HG03097 (cell line): ENCODE measurements at regions not wholly inside any gene's neighbourhood (a gene's known extent, or its start where the extent isn't known, plus 50 kb on each side); places are given as distances from the start of the nearest gene placed in this dataset.
A peak's percentile ranks its signal among the peaks of the same experiment; 100 is the strongest.
"Not testable (repeated sequence)": the region's sequence is repeated elsewhere in the genome, so short reads cannot be mapped to it uniquely, and the experiment has no call there.

ENCODE experiments used
- ATAC-seq: cut with Tn5 transposase; IDR thresholded peaks from one replicate; pipeline ENCODE4 v1.9.1; 2021; ENCODE audit not compliant: unreplicated experiment, low FRiP score

- not testable (repeated sequence) for ATAC-seq
Measured at GRCh38 chr10:46095943-46096342, 49.9 kb upstream of the MSMB start.

GRCh38 chr10:46096446-46096845, 50.4 kb upstream of the MSMB start:
- ATAC-seq: no peak

GRCh38 chr10:46096909-46097575, 51.0 kb upstream of the MSMB start:
- ATAC-seq: no peak

GRCh38 chr10:46097576-46098317, 51.7 kb upstream of the MSMB start:
- no peak for ATAC-seq

GRCh38 chr10:46098386-46098785, 52.3 kb upstream of the MSMB start:
- ATAC-seq: no peak

GRCh38 chr10:46098925-46099324, 52.9 kb upstream of the MSMB start:
- not testable (repeated sequence) for ATAC-seq

GRCh38 chr10:46104071-46104585, 58.1 kb upstream of the MSMB start:
- no peak for ATAC-seq

GRCh38 chr10:46105416-46105815, 59.3 kb upstream of the MSMB start:
- not testable (repeated sequence) for ATAC-seq

GRCh38 chr10:46105856-46106409, 59.9 kb upstream of the MSMB start:
- peak; percentile 22 for ATAC-seq

GRCh38 chr10:46106410-46107255, 60.6 kb upstream of the MSMB start:
- ATAC-seq: peak; percentile 97

- ATAC-seq: not testable (repeated sequence)
Measured at GRCh38 chr10:46108158-46108499, 62.1 kb upstream of the MSMB start.

GRCh38 chr10:46154271-46154670, 108.2 kb upstream of the MSMB start:
- not testable (repeated sequence) for ATAC-seq

GRCh38 chr10:46154683-46155082, 108.6 kb upstream of the MSMB start:
- not testable (repeated sequence) for ATAC-seq

GRCh38 chr10:46156866-46157265, 110.8 kb upstream of the MSMB start:
- not testable (repeated sequence) for ATAC-seq

GRCh38 chr10:46169736-46170135, 117.1 kb upstream of the ANTXRL start:
- ATAC-seq: no peak

GRCh38 chr10:46170789-46171188, 116.0 kb upstream of the ANTXRL start:
- ATAC-seq: no peak

- no peak for ATAC-seq
Measured at GRCh38 chr10:46171661-46172060, 115.1 kb upstream of the ANTXRL start.

GRCh38 chr10:46175296-46175695, 111.5 kb upstream of the ANTXRL start:
- ATAC-seq: no peak

- ATAC-seq: no peak
Measured at GRCh38 chr10:46175831-46176230, 111.0 kb upstream of the ANTXRL start.

- ATAC-seq: not testable (repeated sequence)
Measured at GRCh38 chr10:46187431-46187830, 99.4 kb upstream of the ANTXRL start.

- no peak for ATAC-seq
Measured at GRCh38 chr10:46197050-46197449, 89.7 kb upstream of the ANTXRL start.
